ENCODE measurements at regions not wholly inside any gene's neighbourhood (a gene's known extent, or its start where the extent isn't known, plus 50 kb on each side); places are given as distances from the start of the nearest gene placed in this dataset.

- Histone ChIP-seq H2AFZ (ENCODE audit: low read depth, low read length) (no peak overlapping the region), H3K4me3 (replicated peaks in 1 of 3; ENCODE audit: insufficient read depth in 1 of 3, low read depth in 1 of 3, low read length in 3 of 3) (no peak overlapping the region), H3K9me3 (replicated peaks; ENCODE audit: control insufficient read depth, insufficient read depth, low read length) (no peaks in the 10 kb centered on the region), H3K9ac (replicated peaks; ENCODE audit: extremely low read depth, insufficient read depth, low read length) (no peak overlapping the region), H3K27ac (ENCODE audit: insufficient read depth, low read depth, low read length) (no peak overlapping the region), H4K20me1 (replicated peaks; ENCODE audit: control insufficient read depth, extremely low read depth, insufficient read depth, low read length) (no peaks in the 10 kb centered on the region), H3K9me1 (replicated peaks; ENCODE audit: control insufficient read depth, extremely low read depth, insufficient read depth, low read length) (no peaks in the 10 kb centered on the region), H3K79me2 (ENCODE audit: control insufficient read depth, insufficient read depth, low read length) (no peaks in the 10 kb centered on the region), H3K36me3 (ENCODE audit: control insufficient read depth in 2 of 2, extremely low read depth in 1 of 2, insufficient read depth in 2 of 2, low read length in 2 of 2) (no peaks in the 10 kb centered on the region), H3K27me3 (ENCODE audit: control insufficient read depth in 2 of 2, insufficient read depth in 2 of 2, low read length in 2 of 2) (no peaks in the 10 kb centered on the region), H3K4me1 (ENCODE audit: control insufficient read depth, extremely low read depth, insufficient read depth, low read length) (no peaks in the 10 kb centered on the region), H3K4me2 (ENCODE audit: insufficient read depth, low read length) (no peak overlapping the region)
- no TSS peak for BruUV-seq (replicated peaks)
- TF ChIP-seq GATA2 (IDR thresholded peaks at IDR 0.05; ENCODE audit: insufficient read depth, insufficient read length, low read depth, low read length), result no peak
- TF ChIP-seq POLR2A (IDR thresholded peaks at IDR 0.05; ENCODE audit: low read depth, low read length), result no peak
- no peak for TF ChIP-seq EZH2 (IDR thresholded peaks at IDR 0.05; ENCODE audit: borderline replicate concordance, low read depth, low read length, severe bottlenecking)
- no peak for TF ChIP-seq POLR2AphosphoS5 (IDR thresholded peaks at IDR 0.05; ENCODE audit: insufficient read depth, low read depth, low read length)
- no peak for TF ChIP-seq FOS (IDR thresholded peaks at IDR 0.05; ENCODE audit: borderline replicate concordance, insufficient read depth, low read length)
- no peak for TF ChIP-seq CTCF (IDR thresholded peaks at IDR 0.05; ENCODE audit: extremely low read depth in 1 of 2, insufficient read depth in 1 of 2, low read depth in 1 of 2, low read length in 2 of 2)
- TF ChIP-seq JUN (IDR thresholded peaks at IDR 0.05; ENCODE audit: borderline replicate concordance, insufficient read depth, insufficient read length, low read depth), result no peak
- no peak for TF ChIP-seq MAX (IDR thresholded peaks at IDR 0.05; ENCODE audit: insufficient read depth, insufficient read length)
- FAIRE-seq (no peak), DNase-seq (ENCODE audit: low read depth, low spot score) (no peak)
- dilution Hi-C loops (cut with MboI; ENCODE audit: extremely low pct_ligation_motif_present, low sequenced_read_pairs) (no loop called here), intact Hi-C loops (cut with micrococcal nuclease) (no loop called here)
- POLR2A ChIA-PET, result no interaction called here
- CTCF ChIA-PET, result interaction anchor here (1.4 kb wide), 1 partner anchor 1342 kb away, joined by 3 read pairs; no protein-coding TSS in a partner anchor
Measured at GRCh38 chr2:66689456-66690051, 254.6 kb downstream of the MEIS1 start.

Measured in endothelial cell of umbilical vein (primary cell).